ENCODE measurements at regions not wholly inside any gene's neighbourhood (a gene's known extent, or its start where the extent isn't known, plus 50 kb on each side); places are given as distances from the start of the nearest gene placed in this dataset.

GRCh38 chr11:62030071-62030684, 62.7 kb upstream of the FTH1 start:
- DNase-seq (ENCODE audit: low read depth in 2 of 2, low spot score in 1 of 2), result no peak

- DNase-seq (ENCODE audit: low read depth in 2 of 2, low spot score in 1 of 2), result no peak
Measured at GRCh38 chr11:62026739-62027370, 59.4 kb upstream of the FTH1 start.

- DNase-seq (ENCODE audit: low read depth in 2 of 2, low spot score in 1 of 2), result peak; percentile 19 to 30
Measured at GRCh38 chr11:62025487-62026105, 58.2 kb upstream of the FTH1 start.

GRCh38 chr11:62024936-62025486, 57.6 kb upstream of the FTH1 start:
- no peak for DNase-seq (ENCODE audit: low read depth in 2 of 2, low spot score in 1 of 2)

- no peak for DNase-seq (ENCODE audit: low read depth in 2 of 2, low spot score in 1 of 2)
Measured at GRCh38 chr11:62022211-62022610, 54.8 kb upstream of the FTH1 start.

DNA sequence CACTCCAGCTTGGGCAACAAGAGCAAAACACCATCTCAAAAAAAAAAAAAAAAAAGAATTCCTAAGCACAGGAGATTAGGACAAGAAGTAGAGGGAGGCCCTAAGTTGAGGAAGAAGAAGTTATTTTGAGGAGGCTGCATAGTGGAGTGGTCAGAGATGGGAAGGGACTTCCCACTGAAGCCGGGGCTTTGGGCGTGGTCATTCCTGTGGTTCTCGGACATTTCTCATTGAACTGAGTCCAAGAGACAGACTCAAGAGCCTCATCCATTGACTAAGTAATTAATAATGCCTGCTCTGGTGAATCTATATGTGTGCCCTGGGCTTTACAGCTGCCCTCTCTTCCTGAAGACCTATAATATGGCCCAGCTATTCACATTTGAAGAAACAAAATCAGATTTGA, 53.2 kb upstream of the FTH1 start:
- no peak for DNase-seq (ENCODE audit: low read depth in 2 of 2, low spot score in 1 of 2)

DNA sequence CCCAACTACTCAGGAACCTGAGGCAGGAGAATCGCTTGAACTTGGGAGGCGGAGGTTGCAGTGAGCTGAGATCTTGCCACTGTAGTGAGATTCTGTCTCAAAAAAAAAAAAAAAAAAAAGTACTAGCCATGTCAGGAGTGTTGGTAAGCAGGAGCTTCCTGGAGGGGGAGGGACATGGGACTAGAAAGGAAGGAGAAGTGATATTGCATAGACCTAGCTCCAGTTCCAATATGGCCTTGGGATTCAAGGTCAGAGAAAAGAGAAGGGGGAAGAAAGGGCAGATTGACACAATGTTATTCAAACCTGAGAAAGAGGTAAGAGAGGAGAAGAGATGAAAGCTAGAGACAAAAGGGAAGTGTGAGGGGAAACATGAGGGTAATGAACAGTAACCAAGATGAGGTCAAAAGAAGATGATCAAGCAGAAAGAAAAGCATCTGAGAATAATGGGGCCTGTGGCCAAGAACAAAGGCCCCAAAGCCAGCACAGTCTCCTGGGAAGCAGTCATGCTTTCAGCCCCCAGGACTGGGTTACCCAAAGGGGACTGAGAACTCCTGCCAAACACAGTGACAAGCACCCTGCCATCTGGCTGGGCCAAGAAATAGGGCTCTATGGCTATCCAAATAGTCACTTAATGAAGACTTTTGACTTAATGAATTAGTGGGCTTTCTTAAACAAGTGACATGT, 51.7 kb upstream of the FTH1 start:
- no peak for DNase-seq (ENCODE audit: low read depth in 2 of 2, low spot score in 1 of 2)

DNA sequence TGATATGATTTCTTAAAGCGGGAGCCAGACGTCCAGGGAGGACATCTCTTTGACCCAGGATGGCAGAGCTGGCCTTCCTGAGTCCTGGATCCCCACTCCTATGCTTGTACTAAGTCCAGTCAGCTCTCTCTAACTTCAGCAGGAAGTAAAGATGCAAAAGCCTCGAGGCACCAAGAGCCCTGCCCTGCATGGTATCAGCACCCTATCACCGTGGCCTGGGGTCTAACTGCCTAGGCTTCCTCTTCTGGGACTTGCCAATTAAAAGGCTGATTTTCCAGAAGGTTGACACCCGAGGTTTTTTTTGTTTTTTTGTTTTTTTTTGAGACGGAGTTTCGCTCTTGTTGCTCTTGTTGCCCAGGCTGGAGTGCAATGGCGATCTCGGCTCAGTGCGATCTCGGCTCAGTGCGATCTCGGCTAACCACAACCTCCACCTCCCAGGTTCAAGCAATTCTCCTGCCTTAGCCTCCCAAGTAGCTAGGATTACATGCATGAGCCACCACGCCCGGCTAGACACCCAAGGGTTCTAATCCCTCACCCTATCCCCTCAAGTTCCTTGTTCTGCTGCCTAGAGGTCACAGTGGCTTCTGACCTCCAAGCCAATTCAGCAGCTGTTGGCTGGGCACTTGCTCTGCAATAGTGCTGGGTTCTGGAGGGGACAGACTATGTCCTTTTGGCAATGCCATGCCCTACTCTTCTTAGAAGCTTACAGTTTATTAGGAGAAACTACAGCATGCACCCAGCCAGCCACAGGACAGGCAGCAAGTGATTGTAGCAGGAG, 50.6 kb upstream of the FTH1 start:
- DNase-seq (ENCODE audit: low read depth in 2 of 2, low spot score in 1 of 2), result no peak
